Brain microvascular endothelial cell (primary cell): ENCODE measurements at regions not wholly inside any gene's neighbourhood (a gene's known extent, or its start where the extent isn't known, plus 50 kb on each side); places are given as distances from the start of the nearest gene placed in this dataset.
"Not testable (repeated sequence)": the region's sequence is repeated elsewhere in the genome, so short reads cannot be mapped to it uniquely, and the experiment has no call there.

Experiments
- DNase-seq: peaks from one replicate; pipeline ENCODE4 v3.0.0-alpha.2; 2020
- H3K27ac ChIP-seq: fragments of 250-450 bp; sonication (Bioruptor Pico); 2 replicates; pipeline ENCODE4 v1.5.1; 2020; ENCODE audit warnings: mild to moderate bottlenecking, moderate library complexity
- H3K27me3 ChIP-seq: fragments of 250-450 bp; sonication (Bioruptor Pico); replicated peaks from 2 replicates; pipeline ENCODE4 v1.5.1; 2020; ENCODE audit warnings: mild to moderate bottlenecking
- H3K36me3 ChIP-seq: fragments of 250-450 bp; sonication (Bioruptor Pico); replicated peaks from 2 replicates; pipeline ENCODE4 v1.5.1; 2020; ENCODE audit warnings: mild to moderate bottlenecking
- H3K4me3 ChIP-seq: 2 replicates; pipeline ENCODE4 v1.5.1; 2011; ENCODE audit warnings: low read depth, mild to moderate bottlenecking, control low read depth, low read length, moderate library complexity
- CTCF ChIP-seq: IDR thresholded peaks from 2 replicates; pipeline ENCODE4 v1.5.1; 2011; ENCODE audit warnings: low read depth, mild to moderate bottlenecking, moderate library complexity, low read length, control low read depth, inconsistent platforms; ENCODE audit errors: missing control alignments
- in situ Hi-C: cut with HindIII; loops from 2 replicates; pipeline ENCODE4 v1.10.0; 2017; ENCODE audit warnings: low sequenced_read_pairs, low pct_ligation_motif_present

GRCh38 chr3:98695796-98696195, 67.3 kb upstream of the ST3GAL6 start:
- H3K36me3 ChIP-seq: no peaks in the 10 kb centered on the region
- H3K27me3 ChIP-seq: no peaks in the 10 kb centered on the region
- H3K4me3 ChIP-seq: no peak overlapping the region
- DNase-seq: no peak
- no peak for TF ChIP-seq CTCF
- in situ Hi-C loops: no loop called here
- peak overlapping the region; percentile 80 for H3K27ac ChIP-seq

- H3K36me3 ChIP-seq, in situ Hi-C loops, H3K4me3 ChIP-seq, DNase-seq, H3K27me3 ChIP-seq: not testable (repeated sequence)
- peak overlapping the region; percentile 80 for H3K27ac ChIP-seq
Measured at GRCh38 chr3:98696296-98696695, 66.8 kb upstream of the ST3GAL6 start.

- in situ Hi-C loops: no loop called here
- H3K27ac ChIP-seq: peak overlapping the region; percentile 32
- no peaks in the 10 kb centered on the region for H3K27me3 ChIP-seq
- no peak for DNase-seq
- H3K4me3 ChIP-seq: no peak overlapping the region
- H3K36me3 ChIP-seq: no peaks in the 10 kb centered on the region
- TF ChIP-seq CTCF: no peak
Measured at GRCh38 chr3:98697225-98697624, 65.9 kb upstream of the ST3GAL6 start.

GRCh38 chr3:98699132-98699531, 64.0 kb upstream of the ST3GAL6 start:
- Histone ChIP-seq H3K36me3 (no peaks in the 10 kb centered on the region), H3K27me3 (no peaks in the 10 kb centered on the region), H3K4me3 (no peak overlapping the region), H3K27ac (no peak overlapping the region)
- peak; percentile 27 for DNase-seq
- TF ChIP-seq CTCF: no peak
- in situ Hi-C loops: no loop called here

- in situ Hi-C loops: no loop called here
- Histone ChIP-seq H3K36me3 (no peaks in the 10 kb centered on the region), H3K27me3 (no peaks in the 10 kb centered on the region), H3K27ac (no peak overlapping the region), H3K4me3 (no peak overlapping the region)
- TF ChIP-seq CTCF: no peak
- DNase-seq: no peak
Measured at GRCh38 chr3:98701071-98701675, 62.0 kb upstream of the ST3GAL6 start.

- in situ Hi-C loops: no loop called here
- Histone ChIP-seq H3K27me3 (no peaks in the 10 kb centered on the region), H3K4me3 (no peak overlapping the region), H3K36me3 (no peaks in the 10 kb centered on the region), H3K27ac (no peak overlapping the region)
- DNase-seq: no peak
- TF ChIP-seq CTCF: no peak
Measured at GRCh38 chr3:98702166-98702565, 61.0 kb upstream of the ST3GAL6 start.
